ENCODE measurements at regions not wholly inside any gene's neighbourhood (a gene's known extent, or its start where the extent isn't known, plus 50 kb on each side); places are given as distances from the start of the nearest gene placed in this dataset.

DNA sequence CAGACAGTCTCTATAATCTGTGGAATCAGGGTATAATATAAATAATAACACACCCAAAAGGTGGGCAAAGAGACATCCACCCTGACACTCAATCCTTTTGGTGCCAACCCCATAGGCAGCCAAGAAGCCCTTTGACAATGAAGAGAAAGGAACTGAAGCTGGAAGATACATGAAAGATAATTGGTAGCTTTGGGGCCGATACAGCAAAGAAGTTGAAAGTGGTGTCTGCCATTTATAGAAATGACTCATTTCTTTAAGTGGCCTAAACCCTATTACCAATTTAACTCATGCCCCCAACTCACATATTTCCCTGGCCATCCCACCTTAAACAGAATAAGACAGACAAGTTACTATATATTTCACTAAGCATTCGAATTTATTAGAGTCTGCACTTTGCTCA lies 167.0 kb downstream of the ZC3H11B start:
- DNase-seq: no peak
- in situ Hi-C loops (cut with HindIII; ENCODE audit: low pct_ligation_motif_present, low pct_unique_long_range_greater_than_20kb, low sequenced_read_pairs): no loop called here

DNA sequence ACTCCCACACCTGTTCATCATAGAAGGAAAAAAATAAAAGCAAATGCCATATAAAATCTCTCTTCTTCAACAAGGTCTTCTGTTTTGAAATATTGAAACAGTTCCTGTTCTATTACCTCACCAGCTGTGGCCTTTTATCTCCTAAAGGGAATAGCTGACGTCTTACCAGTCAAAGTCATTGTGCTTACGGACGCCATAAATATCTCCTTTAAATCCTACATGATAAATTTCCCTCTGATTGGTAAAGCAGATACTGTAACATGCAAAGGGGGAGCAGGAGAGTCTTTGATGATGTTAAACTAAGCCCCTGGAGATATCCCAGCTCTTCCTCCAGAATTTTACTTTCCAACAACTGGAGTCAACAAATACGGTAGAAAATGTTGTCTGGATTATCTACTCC lies 168.4 kb downstream of the ZC3H11B start:
- in situ Hi-C loops (cut with HindIII; ENCODE audit: low pct_ligation_motif_present, low pct_unique_long_range_greater_than_20kb, low sequenced_read_pairs): no loop called here
- no peak for DNase-seq

DNA sequence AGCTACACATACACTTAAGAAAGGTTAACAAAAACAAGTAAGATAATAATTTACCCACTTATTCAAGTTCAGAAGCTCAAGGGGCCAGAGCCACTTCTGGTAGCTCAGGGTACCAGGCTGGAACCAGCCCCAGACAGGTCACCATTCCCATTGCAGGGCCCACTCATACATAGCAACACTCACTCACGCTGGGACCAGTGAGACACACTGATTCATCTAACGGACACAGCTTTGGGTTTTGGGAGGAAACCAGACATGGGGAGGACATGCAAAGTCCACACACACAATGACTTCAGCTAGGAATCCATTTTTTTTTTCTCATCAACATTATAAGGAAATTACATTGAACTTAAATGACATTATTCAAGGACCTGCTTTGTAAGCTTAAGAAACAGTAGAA lies 169.1 kb downstream of the ZC3H11B start:
- in situ Hi-C loops (cut with HindIII; ENCODE audit: low pct_ligation_motif_present, low pct_unique_long_range_greater_than_20kb, low sequenced_read_pairs): no loop called here
- no peak for DNase-seq

DNA sequence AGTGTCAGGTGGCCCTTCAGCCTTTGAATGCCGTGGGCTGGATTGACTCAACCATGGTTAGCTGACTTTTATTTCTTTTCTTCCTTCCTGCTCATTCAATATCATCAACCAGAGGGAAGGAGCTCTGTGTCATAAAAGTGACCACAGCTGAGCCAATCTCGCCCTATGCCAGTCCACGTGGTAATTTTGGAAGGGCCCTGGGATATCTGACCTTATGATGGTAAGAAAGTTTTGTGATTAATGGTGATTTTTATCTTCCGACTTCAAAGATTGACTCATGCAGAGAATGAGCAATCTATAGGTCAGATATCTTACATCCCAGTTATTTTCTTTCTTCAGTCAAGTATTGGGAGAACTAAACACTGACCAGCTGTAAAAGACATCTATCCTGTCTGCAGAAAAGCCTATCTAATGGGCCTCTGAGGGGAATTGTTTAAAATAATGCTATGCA lies 170.3 kb downstream of the ZC3H11B start:
- DNase-seq: no peak
- in situ Hi-C loops (cut with HindIII; ENCODE audit: low pct_ligation_motif_present, low pct_unique_long_range_greater_than_20kb, low sequenced_read_pairs): no loop called here

DNA sequence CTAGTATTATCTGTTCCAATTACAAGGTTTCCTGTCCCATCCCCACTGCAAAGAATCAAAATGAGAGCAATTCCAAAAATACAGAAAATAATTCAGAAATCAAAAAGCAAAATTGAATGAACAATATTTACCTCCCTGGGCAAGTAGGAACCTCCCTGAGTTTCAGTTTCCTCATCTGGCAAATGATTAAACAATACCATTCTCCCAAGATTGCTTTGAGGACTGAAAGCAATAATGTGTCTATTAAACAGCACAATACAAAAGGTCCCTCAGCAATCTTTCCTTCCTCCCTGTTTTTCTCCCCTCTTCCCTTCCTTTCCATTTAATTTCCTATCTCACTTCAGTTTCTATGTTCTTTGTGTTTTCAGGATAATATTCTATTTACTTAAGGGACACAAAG lies 171.0 kb downstream of the ZC3H11B start:
- in situ Hi-C loops (cut with HindIII; ENCODE audit: low pct_ligation_motif_present, low pct_unique_long_range_greater_than_20kb, low sequenced_read_pairs): no loop called here

DNA sequence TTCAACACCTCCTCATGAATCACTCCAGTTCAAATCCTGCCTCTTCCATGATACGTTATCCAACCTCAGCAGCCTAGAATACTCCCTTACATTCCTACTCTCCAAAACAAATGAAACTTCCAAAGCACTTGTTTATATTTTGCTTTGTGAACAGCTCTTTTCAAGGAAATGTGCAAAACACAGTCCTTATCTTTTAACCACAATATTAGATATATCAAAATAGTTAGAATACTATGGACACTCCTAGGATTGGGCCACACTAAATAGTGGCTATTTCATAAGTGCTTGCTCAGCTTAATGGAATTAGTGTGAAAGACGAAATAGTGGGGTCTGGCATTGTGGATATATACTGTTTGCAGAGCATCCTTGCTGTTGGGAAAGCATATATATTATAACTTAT lies 173.5 kb downstream of the ZC3H11B start:
- DNase-seq: no peak
- in situ Hi-C loops (cut with HindIII; ENCODE audit: low pct_ligation_motif_present, low pct_unique_long_range_greater_than_20kb, low sequenced_read_pairs): no loop called here

More for the DNA sequence above, 171.0 kb downstream of the ZC3H11B start:
- DNase-seq: peak; percentile 13

DNA sequence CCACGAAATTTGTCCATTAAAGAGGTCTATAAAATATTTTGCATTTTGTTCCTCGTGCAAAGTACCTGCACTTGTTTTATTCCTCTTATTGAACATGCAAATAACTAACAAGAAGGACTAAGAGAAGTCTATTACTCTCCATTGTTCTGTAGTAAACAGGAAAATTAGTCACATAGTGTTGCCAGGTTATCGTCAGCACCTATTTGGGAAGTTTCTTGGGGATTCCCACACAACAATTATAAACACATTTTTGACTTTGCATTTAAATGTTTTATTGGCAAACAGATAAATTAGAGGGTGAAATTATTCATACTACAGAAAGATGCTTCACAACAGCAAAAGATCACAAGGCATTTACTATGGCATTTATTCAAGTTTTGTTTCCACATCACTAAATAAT lies 174.5 kb downstream of the ZC3H11B start:
- no peak for DNase-seq
- in situ Hi-C loops (cut with HindIII; ENCODE audit: low pct_ligation_motif_present, low pct_unique_long_range_greater_than_20kb, low sequenced_read_pairs): no loop called here

DNA sequence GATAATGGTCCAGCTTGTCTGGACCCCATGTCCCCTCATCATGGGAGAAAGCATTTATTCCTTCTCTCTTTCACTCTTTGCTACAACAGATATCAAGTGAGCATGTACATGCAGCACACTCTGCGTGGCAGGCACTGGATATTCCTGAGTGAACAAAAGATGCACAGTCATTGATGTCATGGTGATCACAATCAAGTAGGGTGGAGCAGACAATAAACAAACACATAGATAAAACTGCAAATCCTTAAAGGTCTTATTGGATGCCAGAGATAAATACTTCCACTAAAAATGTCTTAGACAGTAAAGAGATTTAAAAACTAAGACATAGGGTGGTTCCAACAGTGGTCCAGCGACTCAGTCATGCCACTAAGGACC lies 178.0 kb downstream of the ZC3H11B start:
- in situ Hi-C loops (cut with HindIII; ENCODE audit: low pct_ligation_motif_present, low pct_unique_long_range_greater_than_20kb, low sequenced_read_pairs): no loop called here
- no peak for DNase-seq

DNA sequence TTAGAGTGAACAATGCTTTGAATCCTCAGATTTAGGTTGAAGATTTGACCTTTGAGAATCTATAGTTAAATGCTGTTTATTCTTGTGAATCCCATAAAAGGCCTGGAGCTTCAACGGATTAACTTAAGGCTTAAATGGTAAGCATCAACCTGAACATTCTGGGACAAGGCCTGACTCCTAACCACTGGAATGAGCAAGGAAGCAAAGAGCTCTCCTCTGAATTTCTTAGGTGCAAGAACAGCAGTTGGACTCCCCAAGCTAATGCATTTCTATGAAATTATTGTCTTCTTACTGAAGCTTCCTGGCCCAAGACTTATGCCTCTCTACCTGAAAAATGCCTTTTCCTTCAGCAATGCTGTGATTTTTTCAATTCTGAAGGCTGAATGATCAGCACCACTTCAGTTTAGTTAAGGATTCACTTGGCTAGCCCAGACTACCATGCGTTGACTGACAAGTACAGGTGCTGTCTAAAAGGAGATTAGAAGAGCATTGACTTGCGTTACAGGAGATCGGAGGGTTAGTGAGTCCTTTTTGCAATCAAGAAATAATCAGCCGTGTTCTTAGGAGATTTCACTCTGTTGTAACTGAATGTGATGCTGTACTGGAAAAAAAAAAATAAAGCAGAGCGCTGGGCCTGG lies 178.5 kb downstream of the ZC3H11B start:
- in situ Hi-C loops (cut with HindIII; ENCODE audit: low pct_ligation_motif_present, low pct_unique_long_range_greater_than_20kb, low sequenced_read_pairs): no loop called here
- no peak for DNase-seq

DNA sequence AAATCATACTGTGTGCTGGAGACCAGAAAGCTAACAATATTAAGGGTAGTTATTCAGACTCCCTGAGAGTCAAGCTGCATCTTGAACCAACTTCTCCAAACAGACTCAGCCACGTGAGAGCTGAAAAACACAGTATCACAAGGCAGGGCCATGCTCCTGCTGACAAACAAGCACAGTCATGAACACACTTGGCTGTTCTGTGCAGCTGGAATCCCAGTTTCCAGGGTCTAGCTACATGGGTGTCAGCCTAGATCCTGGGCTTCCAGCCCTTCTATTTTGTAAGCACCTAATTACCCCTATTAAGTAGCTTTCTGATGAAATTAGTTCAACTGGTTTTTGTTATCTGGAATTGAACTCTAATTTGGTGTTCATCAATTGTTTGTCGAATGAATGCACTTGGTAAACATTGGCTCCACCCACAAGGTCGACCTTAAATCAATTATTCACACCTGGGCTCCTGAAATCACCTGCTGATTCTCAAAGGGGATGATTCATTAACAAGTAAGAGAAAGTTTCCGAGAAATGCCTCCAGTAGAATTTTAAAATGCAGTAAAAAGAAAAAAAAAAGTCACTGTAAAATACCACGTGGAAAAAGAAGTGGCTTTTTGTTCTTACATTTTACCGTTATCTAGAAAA lies 179.3 kb downstream of the ZC3H11B start:
- in situ Hi-C loops (cut with HindIII; ENCODE audit: low pct_ligation_motif_present, low pct_unique_long_range_greater_than_20kb, low sequenced_read_pairs): no loop called here
- DNase-seq: no peak

DNA sequence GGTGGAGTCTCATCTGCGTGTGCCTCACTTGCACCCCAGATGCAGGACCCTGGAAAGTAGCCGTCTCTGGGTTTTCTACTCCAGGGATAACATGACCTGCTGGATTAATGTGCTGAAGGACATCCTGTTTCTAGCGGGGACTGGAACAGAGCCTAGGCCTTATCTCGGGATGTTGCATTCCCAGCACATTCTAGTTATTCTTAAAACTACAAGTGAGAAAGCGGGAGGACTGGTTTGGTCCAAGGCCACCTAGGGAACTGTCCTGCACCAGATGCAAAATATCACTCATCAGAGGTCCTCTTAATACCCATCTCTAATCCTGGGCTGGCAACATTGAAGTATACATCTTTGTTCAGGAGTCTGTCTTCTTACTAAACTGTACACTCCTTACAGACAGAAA lies 179.9 kb downstream of the ZC3H11B start:
- DNase-seq: no peak
- in situ Hi-C loops (cut with HindIII; ENCODE audit: low pct_ligation_motif_present, low pct_unique_long_range_greater_than_20kb, low sequenced_read_pairs): no loop called here

DNA sequence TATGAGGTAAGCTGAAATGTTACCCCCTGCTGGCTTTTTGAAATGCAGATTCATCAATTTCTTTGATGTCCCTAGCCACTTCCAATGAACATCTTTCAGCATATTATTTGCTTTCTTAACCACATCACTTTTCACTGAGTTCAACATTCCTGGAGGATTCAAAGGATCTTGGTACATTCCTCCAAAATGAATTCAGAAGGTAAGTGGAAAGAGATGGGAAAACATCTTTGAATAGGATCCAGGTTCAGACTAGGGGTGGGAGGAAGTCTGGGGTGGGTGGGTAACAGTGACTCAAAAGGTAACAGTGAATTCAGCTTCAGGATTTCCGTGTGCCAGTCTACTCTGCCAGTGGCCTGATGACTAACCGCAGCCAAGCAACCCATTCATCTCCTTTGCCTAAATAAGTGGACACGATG lies 180.7 kb downstream of the ZC3H11B start:
- in situ Hi-C loops (cut with HindIII; ENCODE audit: low pct_ligation_motif_present, low pct_unique_long_range_greater_than_20kb, low sequenced_read_pairs): no loop called here
- DNase-seq: no peak

DNA sequence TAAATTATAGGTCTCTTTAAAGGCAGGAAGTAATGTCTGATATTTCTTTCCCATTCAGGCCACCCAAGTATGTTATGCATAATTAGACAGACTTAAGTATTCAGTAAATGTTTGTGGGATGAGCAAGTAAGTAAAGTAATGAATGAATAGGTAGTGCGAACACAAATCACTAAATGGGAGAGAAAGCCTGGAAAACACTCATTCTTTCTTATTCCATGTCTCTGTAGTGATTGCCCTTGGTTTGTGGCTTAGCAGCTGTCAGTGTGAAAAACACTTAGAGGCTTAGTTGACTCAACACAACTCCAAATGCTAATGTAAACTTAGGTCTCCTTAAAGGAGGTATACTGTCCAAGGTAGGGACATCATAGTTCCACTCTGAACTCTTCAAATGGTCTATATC lies 182.5 kb downstream of the ZC3H11B start:
- DNase-seq: no peak
- in situ Hi-C loops (cut with HindIII; ENCODE audit: low pct_ligation_motif_present, low pct_unique_long_range_greater_than_20kb, low sequenced_read_pairs): no loop called here

DNA sequence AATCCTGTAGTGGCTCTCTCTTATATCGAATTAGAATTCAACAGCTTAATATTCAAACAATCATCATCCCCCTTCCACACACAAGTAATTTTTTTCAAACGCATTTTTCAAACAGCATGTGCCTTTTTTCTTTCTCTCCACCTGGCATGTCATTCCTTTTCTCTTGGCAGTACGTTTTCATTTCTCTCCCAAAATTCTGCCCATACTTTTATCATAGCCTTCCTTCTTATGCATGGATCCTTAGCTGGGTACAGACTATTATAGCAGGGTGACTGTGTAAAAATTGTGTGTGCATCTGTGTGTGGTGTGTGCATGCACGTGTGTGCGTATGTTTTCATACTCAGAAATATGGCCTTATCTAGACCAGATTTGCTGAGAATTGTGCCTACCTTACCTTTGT lies 184.3 kb downstream of the ZC3H11B start:
- in situ Hi-C loops (cut with HindIII; ENCODE audit: low pct_ligation_motif_present, low pct_unique_long_range_greater_than_20kb, low sequenced_read_pairs): no loop called here
- no peak for DNase-seq

DNA sequence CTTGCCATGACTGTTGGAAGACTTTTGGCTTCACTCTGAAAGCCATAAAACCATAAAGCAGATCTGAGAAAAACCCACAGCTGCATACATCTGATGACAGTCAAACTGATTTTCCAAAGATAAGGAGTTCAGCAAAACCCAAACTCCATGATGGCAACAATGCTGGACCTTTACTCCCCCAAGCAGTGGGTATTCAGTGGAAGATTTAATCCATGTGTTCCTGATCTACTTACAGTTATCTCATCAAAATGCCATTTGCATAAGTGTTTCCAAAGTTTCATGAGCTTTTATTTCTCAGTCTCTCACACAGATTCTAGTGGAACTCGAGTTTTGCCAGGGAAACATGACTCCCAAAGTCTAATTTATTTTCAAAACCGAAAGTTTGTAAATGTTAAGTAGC lies 184.9 kb downstream of the ZC3H11B start:
- DNase-seq: no peak
- in situ Hi-C loops (cut with HindIII; ENCODE audit: low pct_ligation_motif_present, low pct_unique_long_range_greater_than_20kb, low sequenced_read_pairs): no loop called here

DNA sequence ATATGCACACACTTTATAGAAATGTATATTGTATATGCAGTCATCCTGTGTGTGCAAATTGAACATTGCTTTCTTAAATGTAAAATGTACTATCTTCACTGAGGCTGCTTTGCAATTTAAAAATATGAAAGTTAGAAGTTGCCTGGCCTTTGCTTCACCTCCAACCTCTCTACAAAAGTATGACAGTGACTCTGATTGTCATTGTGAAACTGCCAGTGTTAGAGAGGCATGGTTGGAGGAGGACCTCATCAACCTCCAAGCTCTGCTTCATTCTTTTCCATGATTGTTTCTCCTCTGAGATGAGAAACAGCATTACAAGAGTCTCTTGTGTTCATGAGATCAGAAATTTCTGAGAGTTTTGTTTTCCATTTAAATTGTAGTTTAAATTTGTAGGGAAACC lies 185.5 kb downstream of the ZC3H11B start:
- in situ Hi-C loops (cut with HindIII; ENCODE audit: low pct_ligation_motif_present, low pct_unique_long_range_greater_than_20kb, low sequenced_read_pairs): no loop called here
- no peak for DNase-seq

DNA sequence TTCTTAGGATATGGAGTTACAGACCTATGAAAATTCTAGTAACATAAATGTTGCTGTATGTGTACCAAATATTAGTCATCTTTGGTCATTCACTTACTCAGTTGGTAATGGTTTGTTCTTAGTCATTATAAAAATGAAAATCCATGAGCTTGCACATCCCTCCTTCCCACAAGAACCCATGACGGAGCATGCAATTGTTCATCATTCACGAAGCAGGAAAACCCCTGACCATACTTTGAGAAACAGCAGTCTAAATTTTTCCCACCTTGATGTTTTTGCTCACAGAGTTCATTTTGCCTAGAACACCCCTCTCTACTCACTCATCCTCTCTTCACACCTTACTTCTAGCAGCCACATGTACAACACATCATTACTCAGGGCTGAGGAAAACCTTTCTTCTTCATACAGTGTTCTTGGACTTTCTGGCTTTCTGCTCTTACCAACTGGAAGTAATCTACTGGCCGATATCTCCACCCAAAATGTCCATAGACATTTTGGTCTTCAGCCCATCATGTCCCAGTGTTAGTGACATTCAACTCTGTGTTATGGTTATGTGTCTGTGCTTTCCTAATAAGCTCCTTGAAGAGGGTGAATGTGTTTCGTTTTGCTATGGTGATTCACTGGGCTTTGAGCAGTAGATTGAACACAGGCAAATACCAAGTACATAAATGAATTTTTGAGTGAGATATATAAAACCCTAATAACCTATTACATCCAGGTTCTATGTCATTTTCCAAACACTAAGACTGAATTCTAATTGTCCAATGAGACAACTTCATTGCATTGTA lies 189.9 kb downstream of the ZC3H11B start:
- DNase-seq: no peak
- in situ Hi-C loops (cut with HindIII; ENCODE audit: low pct_ligation_motif_present, low pct_unique_long_range_greater_than_20kb, low sequenced_read_pairs): no loop called here

DNA sequence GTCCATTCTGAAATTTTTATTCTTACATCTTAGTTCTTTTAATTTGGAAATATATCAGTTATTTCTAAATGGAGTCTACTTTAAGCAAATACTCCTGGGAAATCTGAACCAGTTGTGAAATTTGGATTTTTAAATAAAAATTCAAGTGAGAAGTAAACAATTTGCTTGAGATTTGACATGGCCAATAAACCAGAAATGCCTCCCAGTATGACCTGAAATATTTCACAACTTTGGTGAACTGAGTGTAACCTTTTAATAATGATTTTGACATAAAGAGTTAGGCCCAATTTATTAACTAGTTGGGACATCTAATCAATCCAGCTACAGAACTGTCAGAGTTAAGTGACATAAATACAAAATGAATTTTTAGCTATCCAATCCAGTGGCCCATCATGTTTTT lies 192.0 kb downstream of the ZC3H11B start:
- in situ Hi-C loops (cut with HindIII; ENCODE audit: low pct_ligation_motif_present, low pct_unique_long_range_greater_than_20kb, low sequenced_read_pairs): no loop called here
- DNase-seq: no peak

DNA sequence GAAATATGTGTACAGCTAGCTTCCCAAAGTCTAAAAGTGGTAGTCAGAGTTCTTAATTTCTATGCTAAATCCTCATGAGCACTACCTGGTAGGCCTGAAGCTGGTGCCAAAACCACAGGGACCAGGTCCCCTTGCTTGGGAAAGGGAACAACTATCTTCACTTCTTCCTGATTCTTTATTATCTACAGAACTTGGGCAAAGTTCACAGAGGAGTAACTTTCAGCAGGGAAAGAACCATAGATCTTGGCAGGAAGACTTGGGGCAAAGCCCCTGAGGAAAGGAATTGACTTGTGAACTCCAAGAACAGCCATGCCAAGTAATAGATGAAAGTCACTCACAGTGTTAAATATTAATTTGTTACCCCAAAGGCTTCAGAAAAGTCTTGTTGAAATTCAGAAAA lies 193.0 kb downstream of the ZC3H11B start:
- no peak for DNase-seq
- in situ Hi-C loops (cut with HindIII; ENCODE audit: low pct_ligation_motif_present, low pct_unique_long_range_greater_than_20kb, low sequenced_read_pairs): no loop called here

DNA sequence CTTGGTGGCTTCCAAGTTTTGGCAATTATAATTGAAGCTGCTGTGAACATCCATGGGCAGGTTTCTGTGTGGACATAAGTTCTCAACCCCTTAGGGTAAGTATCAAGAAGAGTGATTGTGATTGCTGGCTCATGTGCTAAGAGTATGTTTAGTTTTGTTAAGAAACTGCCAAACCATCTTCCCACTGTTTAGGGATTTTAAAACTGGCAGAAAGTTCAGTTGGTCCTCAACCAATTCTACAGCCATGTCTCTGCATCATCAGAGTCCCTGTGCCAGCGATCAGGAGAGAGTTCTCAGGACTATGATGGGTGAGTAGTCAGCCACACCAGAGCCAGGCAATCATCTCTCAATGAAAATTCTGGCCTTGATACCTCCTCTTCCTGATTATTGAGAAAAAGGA lies 193.8 kb downstream of the ZC3H11B start:
- in situ Hi-C loops (cut with HindIII; ENCODE audit: low pct_ligation_motif_present, low pct_unique_long_range_greater_than_20kb, low sequenced_read_pairs): no loop called here
- DNase-seq: no peak
